OCI-LY7 (cell line): ENCODE measurements at regions not wholly inside any gene's neighbourhood (a gene's known extent, or its start where the extent isn't known, plus 50 kb on each side); places are given as distances from the start of the nearest gene placed in this dataset.

ENCODE experiments used
- EZH2phosphoT487 ChIP-seq: fragments of 200-600 bp; sonication (generic); IDR thresholded peaks from 2 replicates; pipeline ENCODE4 v1.6.1; 2018; ENCODE audit warnings: low read depth, borderline replicate concordance, mild to moderate bottlenecking, mixed run types, antibody characterized with exemption, low read length, moderate library complexity, mixed read lengths
- TF ChIP-seq, protein P1 (sequence below): fragments of 200-600 bp; sonication (generic); conservative IDR thresholded peaks from 2 replicates; pipeline ENCODE4 v1.5.1; 2014; ENCODE audit warnings: mild to moderate bottlenecking, antibody characterized with exemption, low read length, moderate library complexity, mixed read lengths

DNA sequence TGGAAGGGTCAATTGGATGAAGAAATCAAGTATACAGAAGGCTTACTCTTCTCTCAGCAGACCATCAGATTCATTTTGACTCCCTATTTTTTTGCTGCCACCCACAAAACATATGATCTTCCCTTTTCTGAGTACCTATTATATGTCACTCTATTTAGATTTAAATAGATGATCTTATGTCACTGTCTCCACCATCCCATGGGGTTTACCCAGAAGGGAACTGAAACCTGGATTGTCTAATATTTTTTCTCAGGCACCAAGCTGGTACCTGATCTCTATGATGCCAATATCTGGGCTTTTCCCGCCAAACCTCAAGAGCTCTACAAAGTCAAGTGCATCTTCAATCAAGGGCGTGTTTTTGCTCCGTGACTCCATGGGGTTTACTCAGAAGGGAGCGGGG is 118.7 kb downstream of the GAS1 start:
- TF ChIP-seq, protein P1, sequence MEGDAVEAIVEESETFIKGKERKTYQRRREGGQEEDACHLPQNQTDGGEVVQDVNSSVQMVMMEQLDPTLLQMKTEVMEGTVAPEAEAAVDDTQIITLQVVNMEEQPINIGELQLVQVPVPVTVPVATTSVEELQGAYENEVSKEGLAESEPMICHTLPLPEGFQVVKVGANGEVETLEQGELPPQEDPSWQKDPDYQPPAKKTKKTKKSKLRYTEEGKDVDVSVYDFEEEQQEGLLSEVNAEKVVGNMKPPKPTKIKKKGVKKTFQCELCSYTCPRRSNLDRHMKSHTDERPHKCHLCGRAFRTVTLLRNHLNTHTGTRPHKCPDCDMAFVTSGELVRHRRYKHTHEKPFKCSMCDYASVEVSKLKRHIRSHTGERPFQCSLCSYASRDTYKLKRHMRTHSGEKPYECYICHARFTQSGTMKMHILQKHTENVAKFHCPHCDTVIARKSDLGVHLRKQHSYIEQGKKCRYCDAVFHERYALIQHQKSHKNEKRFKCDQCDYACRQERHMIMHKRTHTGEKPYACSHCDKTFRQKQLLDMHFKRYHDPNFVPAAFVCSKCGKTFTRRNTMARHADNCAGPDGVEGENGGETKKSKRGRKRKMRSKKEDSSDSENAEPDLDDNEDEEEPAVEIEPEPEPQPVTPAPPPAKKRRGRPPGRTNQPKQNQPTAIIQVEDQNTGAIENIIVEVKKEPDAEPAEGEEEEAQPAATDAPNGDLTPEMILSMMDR: no peak
- TF ChIP-seq EZH2phosphoT487: no peak
